ENCODE measurements at regions not wholly inside any gene's neighbourhood (a gene's known extent, or its start where the extent isn't known, plus 50 kb on each side); places are given as distances from the start of the nearest gene placed in this dataset.

DNA sequence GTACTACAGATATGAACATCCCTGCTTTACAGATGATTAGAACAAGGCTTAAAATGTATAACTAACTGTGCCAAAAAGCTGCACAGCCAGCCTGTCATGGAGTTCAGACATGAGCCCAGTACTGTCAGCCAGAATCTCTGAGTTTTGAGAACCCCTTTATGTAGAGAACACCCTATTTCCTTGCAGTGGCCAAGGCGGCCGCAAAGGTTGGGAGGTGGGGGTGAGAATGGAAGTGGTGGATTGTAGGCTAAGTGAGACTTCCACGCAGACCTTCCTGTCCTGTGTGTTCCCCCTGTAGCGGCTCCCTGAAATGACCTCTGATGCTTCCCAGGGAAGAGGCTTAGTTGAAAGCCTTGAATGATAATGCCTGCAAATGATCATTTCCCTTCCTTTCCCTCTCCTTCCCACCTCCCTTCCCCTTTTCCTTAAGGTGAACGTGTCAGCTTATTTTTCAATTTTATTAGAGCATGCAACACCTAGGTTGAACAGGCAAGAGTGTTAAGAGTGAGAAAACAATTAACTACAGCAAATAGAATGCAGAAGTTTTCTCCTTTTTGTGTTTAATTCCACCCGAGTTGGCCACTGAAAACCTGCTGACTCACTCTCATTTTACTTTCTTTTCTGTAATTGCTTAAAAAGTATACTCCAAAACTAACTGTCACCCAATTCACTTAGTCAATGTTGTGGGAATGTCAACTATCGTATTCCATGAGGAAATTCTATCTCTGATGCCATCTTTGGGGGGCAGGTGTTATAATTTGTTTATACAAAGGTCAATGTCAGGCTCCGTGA lies 167.0 kb upstream of the EDNRB start:
- Histone ChIP-seq H3K79me2 (replicated peaks; ENCODE audit: insufficient read depth) (no peaks in the 10 kb centered on the region), H3K27me3 (ENCODE audit: insufficient read depth) (no peaks in the 10 kb centered on the region), H3K36me3 (ENCODE audit: insufficient read depth) (peaks cover 3% of the 10 kb centered on the region; the same call in 1 of the 2 replicates), H3K27ac (ENCODE audit: low read depth) (no peak overlapping the region), H3F3A (replicated peaks; ENCODE audit: low read depth) (no peaks in the 10 kb centered on the region), H3K4me3 (no peak overlapping the region), H4K20me1 (replicated peaks; ENCODE audit: insufficient read depth) (no peaks in the 10 kb centered on the region), H2AFZ (peak overlapping the region; percentile 90; the same call in 1 of the 2 replicates), H3K4me1 (ENCODE audit: insufficient read depth) (0 out of 2 replicates have a peak, but pooled peaks cover 4% of the 10 kb centered on the region), H3K4me2 (no peak overlapping the region), H3K9me2 (ENCODE audit: insufficient read depth) (no peaks in the 10 kb centered on the region)
- ATAC-seq, result peak; percentile 49
- H3K36me3 Mint-ChIP-seq (ENCODE audit: low read depth), result peaks cover 17% of the 10 kb centered on the region; the same call in 2 of the 3 replicates
- H3K9me3 Mint-ChIP-seq, result peaks cover 22% of the 10 kb centered on the region
- no peak overlapping the region for H3K4me3 Mint-ChIP-seq
- H3K27ac Mint-ChIP-seq, result peak overlapping the region; percentile 93
- TF ChIP-seq, protein P1, sequence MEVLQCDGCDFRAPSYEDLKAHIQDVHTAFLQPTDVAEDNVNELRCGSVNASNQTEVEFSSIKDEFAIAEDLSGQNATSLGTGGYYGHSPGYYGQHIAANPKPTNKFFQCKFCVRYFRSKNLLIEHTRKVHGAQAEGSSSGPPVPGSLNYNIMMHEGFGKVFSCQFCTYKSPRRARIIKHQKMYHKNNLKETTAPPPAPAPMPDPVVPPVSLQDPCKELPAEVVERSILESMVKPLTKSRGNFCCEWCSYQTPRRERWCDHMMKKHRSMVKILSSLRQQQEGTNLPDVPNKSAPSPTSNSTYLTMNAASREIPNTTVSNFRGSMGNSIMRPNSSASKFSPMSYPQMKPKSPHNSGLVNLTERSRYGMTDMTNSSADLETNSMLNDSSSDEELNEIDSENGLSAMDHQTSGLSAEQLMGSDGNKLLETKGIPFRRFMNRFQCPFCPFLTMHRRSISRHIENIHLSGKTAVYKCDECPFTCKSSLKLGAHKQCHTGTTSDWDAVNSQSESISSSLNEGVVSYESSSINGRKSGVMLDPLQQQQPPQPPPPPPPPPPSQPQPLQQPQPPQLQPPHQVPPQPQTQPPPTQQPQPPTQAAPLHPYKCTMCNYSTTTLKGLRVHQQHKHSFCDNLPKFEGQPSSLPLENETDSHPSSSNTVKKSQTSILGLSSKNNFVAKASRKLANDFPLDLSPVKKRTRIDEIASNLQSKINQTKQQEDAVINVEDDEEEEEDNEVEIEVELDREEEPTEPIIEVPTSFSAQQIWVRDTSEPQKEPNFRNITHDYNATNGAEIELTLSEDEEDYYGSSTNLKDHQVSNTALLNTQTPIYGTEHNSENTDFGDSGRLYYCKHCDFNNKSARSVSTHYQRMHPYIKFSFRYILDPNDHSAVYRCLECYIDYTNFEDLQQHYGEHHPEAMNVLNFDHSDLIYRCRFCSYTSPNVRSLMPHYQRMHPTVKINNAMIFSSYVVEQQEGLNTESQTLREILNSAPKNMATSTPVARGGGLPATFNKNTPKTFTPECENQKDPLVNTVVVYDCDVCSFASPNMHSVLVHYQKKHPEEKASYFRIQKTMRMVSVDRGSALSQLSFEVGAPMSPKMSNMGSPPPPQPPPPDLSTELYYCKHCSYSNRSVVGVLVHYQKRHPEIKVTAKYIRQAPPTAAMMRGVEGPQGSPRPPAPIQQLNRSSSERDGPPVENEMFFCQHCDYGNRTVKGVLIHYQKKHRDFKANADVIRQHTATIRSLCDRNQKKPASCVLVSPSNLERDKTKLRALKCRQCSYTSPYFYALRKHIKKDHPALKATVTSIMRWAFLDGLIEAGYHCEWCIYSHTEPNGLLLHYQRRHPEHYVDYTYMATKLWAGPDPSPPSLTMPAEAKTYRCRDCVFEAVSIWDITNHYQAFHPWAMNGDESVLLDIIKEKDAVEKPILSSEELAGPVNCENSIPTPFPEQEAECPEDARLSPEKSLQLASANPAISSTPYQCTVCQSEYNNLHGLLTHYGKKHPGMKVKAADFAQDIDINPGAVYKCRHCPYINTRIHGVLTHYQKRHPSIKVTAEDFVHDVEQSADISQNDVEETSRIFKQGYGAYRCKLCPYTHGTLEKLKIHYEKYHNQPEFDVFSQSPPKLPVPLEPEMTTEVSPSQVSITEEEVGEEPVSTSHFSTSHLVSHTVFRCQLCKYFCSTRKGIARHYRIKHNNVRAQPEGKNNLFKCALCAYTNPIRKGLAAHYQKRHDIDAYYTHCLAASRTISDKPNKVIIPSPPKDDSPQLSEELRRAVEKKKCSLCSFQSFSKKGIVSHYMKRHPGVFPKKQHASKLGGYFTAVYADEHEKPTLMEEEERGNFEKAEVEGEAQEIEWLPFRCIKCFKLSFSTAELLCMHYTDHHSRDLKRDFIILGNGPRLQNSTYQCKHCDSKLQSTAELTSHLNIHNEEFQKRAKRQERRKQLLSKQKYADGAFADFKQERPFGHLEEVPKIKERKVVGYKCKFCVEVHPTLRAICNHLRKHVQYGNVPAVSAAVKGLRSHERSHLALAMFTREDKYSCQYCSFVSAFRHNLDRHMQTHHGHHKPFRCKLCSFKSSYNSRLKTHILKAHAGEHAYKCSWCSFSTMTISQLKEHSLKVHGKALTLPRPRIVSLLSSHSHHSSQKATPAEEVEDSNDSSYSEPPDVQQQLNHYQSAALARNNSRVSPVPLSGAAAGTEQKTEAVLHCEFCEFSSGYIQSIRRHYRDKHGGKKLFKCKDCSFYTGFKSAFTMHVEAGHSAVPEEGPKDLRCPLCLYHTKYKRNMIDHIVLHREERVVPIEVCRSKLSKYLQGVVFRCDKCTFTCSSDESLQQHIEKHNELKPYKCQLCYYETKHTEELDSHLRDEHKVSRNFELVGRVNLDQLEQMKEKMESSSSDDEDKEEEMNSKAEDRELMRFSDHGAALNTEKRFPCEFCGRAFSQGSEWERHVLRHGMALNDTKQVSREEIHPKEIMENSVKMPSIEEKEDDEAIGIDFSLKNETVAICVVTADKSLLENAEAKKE (CRISPR knock-in tag; IDR thresholded peaks at IDR 0.05), result no peak
- TF ChIP-seq STAT1 (IDR thresholded peaks at IDR 0.05; ENCODE audit: unreplicated experiment) (no peak), CTCF (conservative IDR thresholded peaks at IDR 0.05; ENCODE audit: low read depth in 2 of 2) (no peak), EZH2phosphoT487 (IDR thresholded peaks at IDR 0.05; ENCODE audit: unreplicated experiment) (no peak), CREB1 (CRISPR knock-in tag; IDR thresholded peaks at IDR 0.05; ENCODE audit: low read depth) (no peak), JUNB (IDR thresholded peaks at IDR 0.05; ENCODE audit: unreplicated experiment) (no peak), EZH2 (IDR thresholded peaks at IDR 0.05; ENCODE audit: low read depth, unreplicated experiment) (no peak), NANOG (IDR thresholded peaks at IDR 0.05; ENCODE audit: borderline replicate concordance) (no peak), ZNF114 (CRISPR knock-in tag; IDR thresholded peaks at IDR 0.05) (no peak), REST (IDR thresholded peaks at IDR 0.05; ENCODE audit: unreplicated experiment) (no peak)
- TF ChIP-seq, protein P2, sequence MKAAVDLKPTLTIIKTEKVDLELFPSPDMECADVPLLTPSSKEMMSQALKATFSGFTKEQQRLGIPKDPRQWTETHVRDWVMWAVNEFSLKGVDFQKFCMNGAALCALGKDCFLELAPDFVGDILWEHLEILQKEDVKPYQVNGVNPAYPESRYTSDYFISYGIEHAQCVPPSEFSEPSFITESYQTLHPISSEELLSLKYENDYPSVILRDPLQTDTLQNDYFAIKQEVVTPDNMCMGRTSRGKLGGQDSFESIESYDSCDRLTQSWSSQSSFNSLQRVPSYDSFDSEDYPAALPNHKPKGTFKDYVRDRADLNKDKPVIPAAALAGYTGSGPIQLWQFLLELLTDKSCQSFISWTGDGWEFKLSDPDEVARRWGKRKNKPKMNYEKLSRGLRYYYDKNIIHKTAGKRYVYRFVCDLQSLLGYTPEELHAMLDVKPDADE (IDR thresholded peaks at IDR 0.05), result no peak
- peak; percentile 29 for DNase-seq (ENCODE audit: low spot score)
- peaks cover 12% of the 10 kb centered on the region; the same call in 2 of the 3 replicates for H3K4me1 Mint-ChIP-seq
- no peaks in the 10 kb centered on the region for H3K27me3 Mint-ChIP-seq (ENCODE audit: insufficient read depth, low read depth, poor library complexity)

All from GM23338 (cell line).